HG02610 (cell line): ENCODE measurements at regions not wholly inside any gene's neighbourhood (a gene's known extent, or its start where the extent isn't known, plus 50 kb on each side); places are given as distances from the start of the nearest gene placed in this dataset.

ENCODE experiments used
- ATAC-seq: cut with Tn5 transposase; IDR thresholded peaks from one replicate; pipeline ENCODE4 v1.9.1; 2021; ENCODE audit warnings: mild to moderate bottlenecking, moderate library complexity; ENCODE audit not compliant: unreplicated experiment

- ATAC-seq = no peak
Observed at GRCh38 chr15:98513428-98513986, 134.8 kb upstream of the IGF1R start.

GRCh38 chr15:98514034-98514622 is 134.2 kb upstream of the IGF1R start:
- no peak for ATAC-seq

GRCh38 chr15:98518823-98519561 is 129.3 kb upstream of the IGF1R start:
- peak; percentile 69 for ATAC-seq

- ATAC-seq = no peak
Observed at GRCh38 chr15:98519767-98520550, 128.4 kb upstream of the IGF1R start.

- ATAC-seq = no peak
Observed at GRCh38 chr15:98522127-98522526, 126.2 kb upstream of the IGF1R start.

- no peak for ATAC-seq
Observed at GRCh38 chr15:98523912-98524662, 124.3 kb upstream of the IGF1R start.

- no peak for ATAC-seq
Observed at GRCh38 chr15:98524838-98525660, 123.3 kb upstream of the IGF1R start.

- no peak for ATAC-seq
Observed at GRCh38 chr15:98525661-98526001, 122.7 kb upstream of the IGF1R start.

- ATAC-seq = no peak
Observed at GRCh38 chr15:98526094-98526493, 122.2 kb upstream of the IGF1R start.

GRCh38 chr15:98528046-98528725 is 120.2 kb upstream of the IGF1R start:
- ATAC-seq = no peak

- no peak for ATAC-seq
Observed at GRCh38 chr15:98529205-98530145, 118.9 kb upstream of the IGF1R start.

GRCh38 chr15:98530570-98530969 is 117.8 kb upstream of the IGF1R start:
- ATAC-seq = peak; percentile 73

- no peak for ATAC-seq
Observed at GRCh38 chr15:98532063-98532462, 116.3 kb upstream of the IGF1R start.

GRCh38 chr15:98536976-98537375 is 111.4 kb upstream of the IGF1R start:
- ATAC-seq = no peak

- no peak for ATAC-seq
Observed at GRCh38 chr15:98537516-98538060, 110.8 kb upstream of the IGF1R start.

- no peak for ATAC-seq
Observed at GRCh38 chr15:98541519-98541918, 106.8 kb upstream of the IGF1R start.

GRCh38 chr15:98543237-98543636 is 105.1 kb upstream of the IGF1R start:
- no peak for ATAC-seq

GRCh38 chr15:98546329-98546728 is 102.0 kb upstream of the IGF1R start:
- no peak for ATAC-seq
